HEK293 (cell line): ENCODE measurements at regions not wholly inside any gene's neighbourhood (a gene's known extent, or its start where the extent isn't known, plus 50 kb on each side); places are given as distances from the start of the nearest gene placed in this dataset.

ENCODE experiments used
- CTCF ChIA-PET: fragments of 350-600 bp; formaldehyde crosslinking; extraction: SDS; loops from one replicate; lab custom pipeline; 2021; ENCODE audit warnings: antibody characterized with exemption; lab: Yijun Ruan, JAX
- POLR2A ChIA-PET: fragments of 300-600 bp; formaldehyde crosslinking; extraction: SDS; loops from one replicate; lab custom pipeline; 2020; ENCODE audit warnings: antibody characterized with exemption, inconsistent platforms; lab: Yijun Ruan, JAX
- H3K27ac ChIP-seq: fragments of 200-500 bp; sonication (Bioruptor generic); 2 replicates; pipeline ENCODE4 v1.5.1; 2014; ENCODE audit warnings: low read depth, low read length, control low read depth, inconsistent platforms; ENCODE audit errors: extremely low read depth
- H3K36me3 ChIP-seq, 2 experiments: fragments of 200-500 bp in 1 of 2; sonication (Bioruptor generic) in 1 of 2; 1 replicate in 1 of 2; 2 replicates in 1 of 2; pipeline ENCODE4 v1.5.1; 2014 to 2017; ENCODE audit warnings: inconsistent platforms in 2 of 2, low read length in 2 of 2; ENCODE audit not compliant: control insufficient read depth in 2 of 2, insufficient read depth in 1 of 2
- H3K4me1 ChIP-seq: fragments of 200-500 bp; sonication (Bioruptor generic); 2 replicates; pipeline ENCODE4 v1.5.1; 2014; ENCODE audit warnings: mild to moderate bottlenecking, low read length, inconsistent platforms; ENCODE audit not compliant: control insufficient read depth, insufficient read depth
- H3K4me3 ChIP-seq: 2 replicates; pipeline ENCODE4 v1.5.1; 2011; ENCODE audit warnings: low read depth, mild to moderate bottlenecking, control low read depth, low read length, moderate library complexity
- H3K9me3 ChIP-seq: fragments of 200-500 bp; sonication (Bioruptor generic); 2 replicates; pipeline ENCODE4 v1.5.1; 2014; ENCODE audit warnings: low read depth, low read length, inconsistent platforms; ENCODE audit not compliant: control insufficient read depth, insufficient read depth
- FEZF1 ChIP-seq: fragments of 450-650 bp; formaldehyde crosslinking; IDR thresholded peaks from 2 replicates; pipeline ENCODE4 v1.5.1; 2016; ENCODE audit warnings: missing biosample characterization, missing genetic modification characterization
- GLI2 ChIP-seq: fragments of 450-650 bp; formaldehyde crosslinking; IDR thresholded peaks from 2 replicates; pipeline ENCODE4; 2017; ENCODE audit warnings: missing biosample characterization, missing genetic modification characterization, low read depth, borderline replicate concordance
- RBAK ChIP-seq: fragments of 450-650 bp; formaldehyde crosslinking; IDR thresholded peaks from 2 replicates; pipeline ENCODE4 v1.5.1; 2016; ENCODE audit warnings: missing biosample characterization, missing genetic modification characterization
- ZBTB21 ChIP-seq: fragments of 450-650 bp; formaldehyde crosslinking; IDR thresholded peaks from 2 replicates; pipeline ENCODE4 v1.5.1; 2017; ENCODE audit warnings: missing biosample characterization, missing genetic modification characterization
- ZBTB8A ChIP-seq: fragments of 450-650 bp; formaldehyde crosslinking; IDR thresholded peaks from 2 replicates; pipeline ENCODE4 v1.5.1; 2016; ENCODE audit warnings: missing biosample characterization, missing genetic modification characterization
- ZFP3 ChIP-seq: fragments of 450-650 bp; formaldehyde crosslinking; IDR thresholded peaks from 2 replicates; pipeline ENCODE4 v1.5.1; 2016; ENCODE audit warnings: low read depth, missing biosample characterization, missing genetic modification characterization
- ZNF121 ChIP-seq: fragments of 450-650 bp; formaldehyde crosslinking; IDR thresholded peaks from 2 replicates; pipeline ENCODE4 v1.5.1; 2016; ENCODE audit warnings: missing biosample characterization, missing genetic modification characterization
- ZNF138 ChIP-seq: fragments of 450-650 bp; formaldehyde crosslinking; IDR thresholded peaks from 2 replicates; pipeline ENCODE4 v1.5.1; 2016; ENCODE audit warnings: missing biosample characterization, missing genetic modification characterization, borderline replicate concordance
- ZNF140 ChIP-seq: fragments of 450-650 bp; formaldehyde crosslinking; IDR thresholded peaks from 2 replicates; pipeline ENCODE4 v1.5.1; 2016; ENCODE audit warnings: missing biosample characterization, missing genetic modification characterization
- ZNF169 ChIP-seq: fragments of 450-650 bp; formaldehyde crosslinking; IDR thresholded peaks from 2 replicates; pipeline ENCODE4 v1.5.1; 2016; ENCODE audit warnings: missing biosample characterization, missing genetic modification characterization
- ZNF19 ChIP-seq: fragments of 450-650 bp; formaldehyde crosslinking; IDR thresholded peaks from 2 replicates; pipeline ENCODE4; 2016; ENCODE audit warnings: missing biosample characterization, missing genetic modification characterization, low read depth
- ZNF202 ChIP-seq: fragments of 450-650 bp; formaldehyde crosslinking; IDR thresholded peaks from 2 replicates; pipeline ENCODE4 v1.5.1; 2016; ENCODE audit warnings: missing biosample characterization, missing genetic modification characterization, borderline replicate concordance
- ZNF248 ChIP-seq: fragments of 450-650 bp; formaldehyde crosslinking; IDR thresholded peaks from 2 replicates; pipeline ENCODE4 v1.5.1; 2017; ENCODE audit warnings: missing biosample characterization, missing genetic modification characterization
- ZNF266 ChIP-seq: fragments of 450-650 bp; formaldehyde crosslinking; IDR thresholded peaks from 2 replicates; pipeline ENCODE4 v1.5.1; 2016; ENCODE audit warnings: missing biosample characterization, missing genetic modification characterization, low read depth
- ZNF292 ChIP-seq: fragments of 450-650 bp; formaldehyde crosslinking; IDR thresholded peaks from 2 replicates; pipeline ENCODE4 v1.5.1; 2016; ENCODE audit warnings: low read depth, missing biosample characterization, missing genetic modification characterization, borderline replicate concordance
- ZNF354C ChIP-seq: fragments of 450-650 bp; formaldehyde crosslinking; IDR thresholded peaks from 2 replicates; pipeline ENCODE4 v1.5.1; 2016; ENCODE audit warnings: missing biosample characterization, missing genetic modification characterization, low read depth, borderline replicate concordance
- ZNF394 ChIP-seq: fragments of 450-650 bp; formaldehyde crosslinking; IDR thresholded peaks from 2 replicates; pipeline ENCODE4 v1.5.1; 2016; ENCODE audit warnings: missing biosample characterization, missing genetic modification characterization, mild to moderate bottlenecking, moderate library complexity, borderline replicate concordance
- ZNF514 ChIP-seq: fragments of 450-650 bp; formaldehyde crosslinking; IDR thresholded peaks from 2 replicates; pipeline ENCODE4 v1.5.1; 2016; ENCODE audit warnings: missing biosample characterization, missing genetic modification characterization
- ZNF530 ChIP-seq: fragments of 450-650 bp; formaldehyde crosslinking; IDR thresholded peaks from 2 replicates; pipeline ENCODE4 v1.5.1; 2016; ENCODE audit warnings: low read depth, missing biosample characterization, missing genetic modification characterization
- ZNF555 ChIP-seq: fragments of 450-650 bp; formaldehyde crosslinking; conservative IDR thresholded peaks from 2 replicates; pipeline ENCODE4 v1.5.1; 2017; ENCODE audit warnings: missing biosample characterization, mild to moderate bottlenecking, missing genetic modification characterization, inconsistent platforms
- ZNF558 ChIP-seq: fragments of 450-650 bp; formaldehyde crosslinking; IDR thresholded peaks from 2 replicates; pipeline ENCODE4 v1.5.1; 2016; ENCODE audit warnings: missing biosample characterization, missing genetic modification characterization
- ZNF560 ChIP-seq: fragments of 450-650 bp; formaldehyde crosslinking; IDR thresholded peaks from 2 replicates; pipeline ENCODE4 v1.5.1; 2017; ENCODE audit warnings: missing biosample characterization, missing genetic modification characterization, borderline replicate concordance
- ZNF561 ChIP-seq: fragments of 450-650 bp; IDR thresholded peaks from 2 replicates; pipeline ENCODE4 v1.5.1; 2018; ENCODE audit warnings: missing biosample characterization, missing genetic modification characterization, borderline replicate concordance
- ZNF623 ChIP-seq: fragments of 450-650 bp; formaldehyde crosslinking; IDR thresholded peaks from 2 replicates; pipeline ENCODE4 v1.5.1; 2016; ENCODE audit warnings: missing biosample characterization, missing genetic modification characterization
- ZNF654 ChIP-seq: fragments of 450-650 bp; formaldehyde crosslinking; IDR thresholded peaks from 2 replicates; pipeline ENCODE4 v1.5.1; 2016; ENCODE audit warnings: low read depth, missing biosample characterization, missing genetic modification characterization
- ZNF664 ChIP-seq: fragments of 450-650 bp; formaldehyde crosslinking; IDR thresholded peaks from 2 replicates; pipeline ENCODE4 v1.5.1; 2016; ENCODE audit warnings: missing biosample characterization, missing genetic modification characterization
- ZSCAN16 ChIP-seq: fragments of 450-650 bp; formaldehyde crosslinking; IDR thresholded peaks from 2 replicates; pipeline ENCODE4 v1.5.1; 2016; ENCODE audit warnings: missing biosample characterization, missing genetic modification characterization
- ZXDB ChIP-seq: fragments of 450-650 bp; formaldehyde crosslinking; IDR thresholded peaks from 2 replicates; pipeline ENCODE4 v1.5.1; 2016; ENCODE audit warnings: missing biosample characterization, missing genetic modification characterization
- TF ChIP-seq, protein P1 (sequence below): fragments of 450-650 bp; formaldehyde crosslinking; IDR thresholded peaks from 2 replicates; pipeline ENCODE4 v1.5.1; 2016; ENCODE audit warnings: missing biosample characterization, missing genetic modification characterization
- TF ChIP-seq, protein P2 (sequence below): fragments of 450-650 bp; formaldehyde crosslinking; IDR thresholded peaks from 2 replicates; pipeline ENCODE4 v1.5.1; 2016; ENCODE audit warnings: missing biosample characterization, missing genetic modification characterization
- TF ChIP-seq, protein P3 (sequence below): fragments of 450-650 bp; formaldehyde crosslinking; conservative IDR thresholded peaks from 2 replicates; pipeline ENCODE4 v1.5.1; 2016; ENCODE audit warnings: low read depth, missing biosample characterization, missing genetic modification characterization

DNA sequence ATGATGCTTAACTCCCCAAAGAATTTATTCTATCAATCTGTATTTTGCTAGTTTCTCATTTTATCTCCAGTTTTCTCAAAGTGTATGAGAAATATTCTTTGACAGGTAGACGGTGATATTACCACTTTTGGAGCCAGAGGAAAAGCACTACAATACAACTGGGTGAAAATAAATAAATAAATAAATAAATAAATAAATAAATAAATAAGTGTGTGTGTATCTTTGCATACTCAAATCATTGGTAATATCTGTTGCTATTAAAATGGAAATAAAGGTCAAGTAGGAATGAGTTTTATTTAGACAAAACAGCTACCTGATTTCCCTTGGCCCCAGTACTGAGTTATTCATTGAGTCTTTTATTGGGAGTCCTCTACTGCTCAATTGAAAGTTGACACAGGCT, 114.3 kb downstream of the RBMX2 start:
- H3K4me3 ChIP-seq = no peak overlapping the region
- peak; percentile 84; the same call in 1 of the 2 replicates for TF ChIP-seq ZNF19 (tag by site-specific recombination)
- 0 out of 2 replicates have a peak, but pooled peaks have one; percentile 37 for TF ChIP-seq ZNF560 (tag by site-specific recombination)
- no peak for TF ChIP-seq ZNF561 (tag by site-specific recombination)
- TF ChIP-seq, protein P1, sequence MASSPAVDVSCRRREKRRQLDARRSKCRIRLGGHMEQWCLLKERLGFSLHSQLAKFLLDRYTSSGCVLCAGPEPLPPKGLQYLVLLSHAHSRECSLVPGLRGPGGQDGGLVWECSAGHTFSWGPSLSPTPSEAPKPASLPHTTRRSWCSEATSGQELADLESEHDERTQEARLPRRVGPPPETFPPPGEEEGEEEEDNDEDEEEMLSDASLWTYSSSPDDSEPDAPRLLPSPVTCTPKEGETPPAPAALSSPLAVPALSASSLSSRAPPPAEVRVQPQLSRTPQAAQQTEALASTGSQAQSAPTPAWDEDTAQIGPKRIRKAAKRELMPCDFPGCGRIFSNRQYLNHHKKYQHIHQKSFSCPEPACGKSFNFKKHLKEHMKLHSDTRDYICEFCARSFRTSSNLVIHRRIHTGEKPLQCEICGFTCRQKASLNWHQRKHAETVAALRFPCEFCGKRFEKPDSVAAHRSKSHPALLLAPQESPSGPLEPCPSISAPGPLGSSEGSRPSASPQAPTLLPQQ (tag by site-specific recombination) = no peak
- no peak for TF ChIP-seq ZNF169 (tag by site-specific recombination)
- peak; percentile 68; the same call in 1 of the 2 replicates for TF ChIP-seq ZNF558
- TF ChIP-seq ZNF266 (tag by site-specific recombination) = peak; percentile 80; the same call in 1 of the 2 replicates
- TF ChIP-seq ZBTB21 (tag by site-specific recombination) = peak; percentile 45; the same call in 1 of the 2 replicates
- peak; percentile 86; the same call in 1 of the 2 replicates for TF ChIP-seq ZNF514
- peak; percentile 55 for TF ChIP-seq ZNF654 (tag by site-specific recombination)
- peak; percentile 69; the same call in 1 of the 2 replicates for TF ChIP-seq ZNF292 (tag by site-specific recombination)
- TF ChIP-seq ZNF394 = peak; percentile 88
- peak; percentile 94 for TF ChIP-seq ZNF555 (tag by site-specific recombination)
- TF ChIP-seq ZNF530 (tag by site-specific recombination) = peak; percentile 86
- peak; percentile 23; the same call in 1 of the 2 replicates for TF ChIP-seq FEZF1 (tag by site-specific recombination)
- 0 out of 2 replicates have a peak, but pooled peaks have one; percentile 53 for TF ChIP-seq ZNF354C
- peak; percentile 94 for TF ChIP-seq ZNF140 (tag by site-specific recombination)
- TF ChIP-seq ZBTB8A = peak; percentile 67
- TF ChIP-seq ZXDB (tag by site-specific recombination) = peak; percentile 63
- TF ChIP-seq RBAK (tag by site-specific recombination) = 0 out of 2 replicates have a peak, but pooled peaks have one; percentile 62
- TF ChIP-seq, protein P2, sequence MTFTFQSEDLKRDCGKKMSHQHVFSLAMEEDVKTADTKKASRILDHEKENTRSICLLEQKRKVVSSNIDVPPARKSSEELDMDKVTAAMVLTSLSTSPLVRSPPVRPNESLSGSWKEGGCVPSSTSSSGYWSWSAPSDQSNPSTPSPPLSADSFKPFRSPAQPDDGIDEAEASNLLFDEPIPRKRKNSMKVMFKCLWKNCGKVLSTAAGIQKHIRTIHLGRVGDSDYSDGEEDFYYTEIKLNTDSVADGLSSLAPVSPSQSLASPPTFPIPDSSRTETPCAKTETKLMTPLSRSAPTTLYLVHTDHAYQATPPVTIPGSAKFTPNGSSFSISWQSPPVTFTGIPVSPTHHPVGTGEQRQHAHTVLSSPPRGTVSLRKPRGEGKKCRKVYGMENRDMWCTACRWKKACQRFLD (tag by site-specific recombination) = peak; percentile 75; the same call in 1 of the 2 replicates
- peak; percentile 32; the same call in 1 of the 2 replicates for TF ChIP-seq ZFP3 (tag by site-specific recombination)
- peak; percentile 52; the same call in 1 of the 2 replicates for TF ChIP-seq GLI2
- TF ChIP-seq ZNF623 = peak; percentile 70
- TF ChIP-seq ZNF202 (tag by site-specific recombination) = peak; percentile 71; the same call in 1 of the 2 replicates
- TF ChIP-seq ZNF248 (tag by site-specific recombination) = no peak
- TF ChIP-seq ZSCAN16 (tag by site-specific recombination) = no peak
- TF ChIP-seq ZNF138 (tag by site-specific recombination) = 0 out of 2 replicates have a peak, but pooled peaks have one; percentile 72
- TF ChIP-seq ZNF121 (tag by site-specific recombination) = 0 out of 2 replicates have a peak, but pooled peaks have one; percentile 28
- TF ChIP-seq ZNF664 = peak; percentile 54; the same call in 1 of the 2 replicates
- TF ChIP-seq, protein P3, sequence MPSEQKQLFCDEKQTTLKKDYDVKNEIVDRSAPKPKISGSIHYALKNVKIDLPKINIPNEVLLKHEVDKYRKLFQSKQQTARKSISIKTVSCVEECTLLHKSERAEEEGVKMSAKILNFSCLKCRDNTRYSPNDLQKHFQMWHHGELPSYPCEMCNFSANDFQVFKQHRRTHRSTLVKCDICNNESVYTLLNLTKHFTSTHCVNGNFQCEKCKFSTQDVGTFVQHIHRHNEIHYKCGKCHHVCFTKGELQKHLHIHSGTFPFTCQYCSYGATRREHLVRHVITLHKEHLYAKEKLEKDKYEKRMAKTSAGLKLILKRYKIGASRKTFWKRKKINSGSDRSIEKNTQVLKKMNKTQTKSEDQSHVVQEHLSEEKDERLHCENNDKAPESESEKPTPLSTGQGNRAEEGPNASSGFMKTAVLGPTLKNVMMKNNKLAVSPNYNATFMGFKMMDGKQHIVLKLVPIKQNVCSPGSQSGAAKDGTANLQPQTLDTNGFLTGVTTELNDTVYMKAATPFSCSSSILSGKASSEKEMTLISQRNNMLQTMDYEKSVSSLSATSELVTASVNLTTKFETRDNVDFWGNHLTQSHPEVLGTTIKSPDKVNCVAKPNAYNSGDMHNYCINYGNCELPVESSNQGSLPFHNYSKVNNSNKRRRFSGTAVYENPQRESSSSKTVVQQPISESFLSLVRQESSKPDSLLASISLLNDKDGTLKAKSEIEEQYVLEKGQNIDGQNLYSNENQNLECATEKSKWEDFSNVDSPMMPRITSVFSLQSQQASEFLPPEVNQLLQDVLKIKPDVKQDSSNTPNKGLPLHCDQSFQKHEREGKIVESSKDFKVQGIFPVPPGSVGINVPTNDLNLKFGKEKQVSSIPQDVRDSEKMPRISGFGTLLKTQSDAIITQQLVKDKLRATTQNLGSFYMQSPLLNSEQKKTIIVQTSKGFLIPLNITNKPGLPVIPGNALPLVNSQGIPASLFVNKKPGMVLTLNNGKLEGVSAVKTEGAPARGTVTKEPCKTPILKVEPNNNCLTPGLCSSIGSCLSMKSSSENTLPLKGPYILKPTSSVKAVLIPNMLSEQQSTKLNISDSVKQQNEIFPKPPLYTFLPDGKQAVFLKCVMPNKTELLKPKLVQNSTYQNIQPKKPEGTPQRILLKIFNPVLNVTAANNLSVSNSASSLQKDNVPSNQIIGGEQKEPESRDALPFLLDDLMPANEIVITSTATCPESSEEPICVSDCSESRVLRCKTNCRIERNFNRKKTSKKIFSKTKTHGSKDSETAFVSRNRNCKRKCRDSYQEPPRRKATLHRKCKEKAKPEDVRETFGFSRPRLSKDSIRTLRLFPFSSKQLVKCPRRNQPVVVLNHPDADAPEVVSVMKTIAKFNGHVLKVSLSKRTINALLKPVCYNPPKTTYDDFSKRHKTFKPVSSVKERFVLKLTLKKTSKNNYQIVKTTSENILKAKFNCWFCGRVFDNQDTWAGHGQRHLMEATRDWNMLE (tag by site-specific recombination) = peak; percentile 90

More for the DNA sequence above, 114.3 kb downstream of the RBMX2 start:
- Histone ChIP-seq H3K27ac (no peak overlapping the region), H3K4me1 (no peaks in the 10 kb centered on the region), H3K9me3 (no peaks in the 10 kb centered on the region), H3K36me3 (no peaks in the 10 kb centered on the region)
- ChIA-PET POLR2A (no interaction called here), CTCF (no interaction called here)
